ENCODE measurements at regions not wholly inside any gene's neighbourhood (a gene's known extent, or its start where the extent isn't known, plus 50 kb on each side); places are given as distances from the start of the nearest gene placed in this dataset.
"Not testable (repeated sequence)": the region's sequence is repeated elsewhere in the genome, so short reads cannot be mapped to it uniquely, and the experiment has no call there.

DNA sequence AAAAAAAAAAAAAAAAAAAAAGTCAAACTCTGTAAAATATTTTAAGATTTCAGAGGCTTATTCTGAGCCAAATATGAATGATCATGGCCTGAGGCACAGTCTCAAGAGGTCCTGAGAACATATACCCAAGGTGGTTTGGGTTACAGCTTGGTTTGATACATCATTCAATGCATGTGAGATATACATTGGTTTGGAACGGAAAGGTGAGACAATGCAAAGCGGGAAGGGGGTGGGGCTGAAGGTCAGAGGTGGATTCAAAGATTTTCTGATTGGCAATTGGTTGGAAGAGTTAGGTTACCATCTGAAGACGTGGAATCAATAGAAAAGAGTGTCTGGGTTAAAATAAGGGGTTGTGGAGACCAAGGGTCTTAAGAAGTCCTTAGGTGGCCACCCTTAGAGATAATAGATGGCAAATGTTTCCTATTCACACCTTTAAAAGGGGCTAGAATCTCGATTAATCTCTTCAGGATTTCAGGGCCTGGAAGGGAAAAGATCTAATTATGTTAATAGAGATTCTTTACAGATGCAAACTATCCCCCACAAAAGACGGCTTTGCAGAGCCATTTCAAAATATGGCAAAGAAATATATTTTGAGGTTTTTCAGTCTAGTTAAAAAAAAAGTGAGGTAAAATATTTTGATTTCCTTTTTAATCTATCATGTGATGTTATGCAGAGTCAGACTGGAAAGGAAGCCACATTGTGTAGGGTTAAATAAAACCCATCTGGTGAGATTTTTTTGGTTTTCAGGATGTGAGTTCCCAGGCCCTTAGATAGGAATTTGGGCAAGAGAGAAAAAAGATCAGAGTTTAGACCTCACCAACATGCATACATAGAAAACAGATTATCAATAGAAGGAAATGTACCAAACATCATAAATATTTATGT is 173.8 kb upstream of the CNOT2 start:
- no peak for DNase-seq (ENCODE audit: low read depth in 2 of 2)

DNA sequence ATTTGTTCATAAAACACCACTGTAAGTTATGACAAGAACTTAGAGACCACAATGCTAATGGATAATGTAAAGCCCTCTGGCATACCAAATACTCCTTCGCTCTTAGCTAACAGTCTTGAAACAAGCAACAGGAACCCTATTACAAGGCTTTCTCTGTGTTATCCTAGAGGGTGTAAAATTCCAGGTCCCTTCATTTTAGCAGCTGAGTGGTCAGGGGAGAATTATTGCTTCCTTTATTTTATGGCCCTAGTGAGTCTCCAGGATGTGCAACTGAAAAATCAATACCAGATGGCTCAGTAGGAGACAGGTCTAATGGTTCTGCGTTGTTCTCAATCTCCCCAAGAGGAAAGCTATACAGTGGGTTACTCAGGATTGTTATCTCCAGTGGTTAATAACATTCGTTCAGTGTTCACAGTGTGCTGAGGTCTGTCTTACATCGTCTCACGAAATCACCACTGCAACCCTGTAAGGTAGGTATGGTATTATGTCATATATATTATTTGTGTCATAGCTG is 172.7 kb upstream of the CNOT2 start:
- DNase-seq (ENCODE audit: low read depth in 2 of 2): no peak

DNA sequence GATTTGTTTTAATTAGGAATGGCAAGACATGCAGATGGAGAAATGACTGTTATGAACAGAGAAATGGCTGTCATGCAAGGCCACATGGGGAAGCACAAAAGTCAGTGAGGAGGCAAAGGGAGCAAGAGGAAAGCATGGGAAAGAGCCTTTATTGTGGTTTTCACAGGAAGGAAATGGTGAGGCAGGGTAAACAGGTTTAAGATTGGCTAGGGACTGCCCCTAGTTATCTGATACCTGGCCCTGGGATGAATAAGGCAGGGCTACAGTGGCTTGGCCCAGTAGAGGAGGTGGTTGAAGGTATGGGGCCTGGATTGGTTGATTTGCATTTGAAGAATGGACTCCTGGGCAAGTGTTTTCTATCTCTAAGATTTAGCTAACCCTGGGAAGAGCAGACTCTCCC is 168.7 kb upstream of the CNOT2 start:
- DNase-seq (ENCODE audit: low read depth in 2 of 2): no peak

DNA sequence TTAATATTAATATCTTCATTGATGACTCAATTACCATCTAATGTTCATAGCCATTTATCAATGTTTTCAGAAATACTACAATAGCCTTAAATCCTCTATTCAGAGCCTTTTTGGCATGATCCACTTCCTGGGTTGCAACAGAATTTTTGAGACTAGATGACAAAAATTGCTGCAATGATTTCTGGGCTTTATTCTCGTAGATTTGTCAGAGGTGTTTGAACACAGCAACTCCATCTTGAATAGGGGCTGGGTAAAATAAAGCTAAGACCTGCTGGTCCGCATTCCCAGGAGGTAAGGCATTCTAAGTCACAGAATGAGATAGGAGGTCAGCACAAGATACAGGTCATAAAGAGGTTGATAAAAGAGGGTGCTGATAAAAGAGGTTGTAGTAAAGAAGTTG is 165.8 kb upstream of the CNOT2 start:
- no peak for DNase-seq (ENCODE audit: low read depth in 2 of 2)

DNA sequence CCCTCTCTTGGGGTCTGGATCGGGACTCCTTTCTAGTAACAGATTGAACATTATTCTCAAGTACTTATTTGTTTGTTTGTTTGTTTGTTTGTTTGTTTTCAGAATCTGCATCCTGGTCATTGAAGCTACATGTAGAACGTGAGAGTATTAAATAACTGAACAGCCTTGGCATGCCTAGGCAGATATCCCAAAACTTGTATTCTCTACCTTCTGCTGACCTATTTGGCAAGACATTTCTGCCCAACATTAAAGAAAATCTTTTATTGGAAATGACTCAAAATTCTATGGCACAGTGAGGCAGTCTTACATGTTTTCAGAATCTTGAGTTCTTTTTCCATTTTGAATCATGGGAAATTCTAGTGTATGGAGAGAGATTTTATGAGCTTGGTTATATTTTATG is 165.1 kb upstream of the CNOT2 start:
- DNase-seq (ENCODE audit: low read depth in 2 of 2): no peak

DNA sequence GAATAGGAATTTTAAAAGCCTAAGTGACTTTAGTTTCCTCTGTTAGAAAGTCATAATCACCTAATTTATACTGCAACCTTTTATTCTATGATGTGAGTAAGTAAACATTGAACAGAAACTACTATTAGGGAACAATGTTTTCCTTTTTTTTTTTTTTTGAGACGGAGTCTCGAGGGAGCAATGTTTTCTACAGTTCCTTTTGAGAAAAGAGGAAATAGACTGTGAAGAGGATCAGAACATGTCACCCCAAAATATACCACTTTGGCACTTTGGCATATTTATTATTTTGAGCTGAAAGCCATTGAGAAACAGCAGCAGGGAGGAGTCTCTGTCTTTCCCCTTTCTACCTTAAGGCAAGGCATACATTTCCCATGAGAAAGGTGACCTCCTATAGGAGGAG is 162.7 kb upstream of the CNOT2 start:
- DNase-seq (ENCODE audit: low read depth in 2 of 2): no peak

DNA sequence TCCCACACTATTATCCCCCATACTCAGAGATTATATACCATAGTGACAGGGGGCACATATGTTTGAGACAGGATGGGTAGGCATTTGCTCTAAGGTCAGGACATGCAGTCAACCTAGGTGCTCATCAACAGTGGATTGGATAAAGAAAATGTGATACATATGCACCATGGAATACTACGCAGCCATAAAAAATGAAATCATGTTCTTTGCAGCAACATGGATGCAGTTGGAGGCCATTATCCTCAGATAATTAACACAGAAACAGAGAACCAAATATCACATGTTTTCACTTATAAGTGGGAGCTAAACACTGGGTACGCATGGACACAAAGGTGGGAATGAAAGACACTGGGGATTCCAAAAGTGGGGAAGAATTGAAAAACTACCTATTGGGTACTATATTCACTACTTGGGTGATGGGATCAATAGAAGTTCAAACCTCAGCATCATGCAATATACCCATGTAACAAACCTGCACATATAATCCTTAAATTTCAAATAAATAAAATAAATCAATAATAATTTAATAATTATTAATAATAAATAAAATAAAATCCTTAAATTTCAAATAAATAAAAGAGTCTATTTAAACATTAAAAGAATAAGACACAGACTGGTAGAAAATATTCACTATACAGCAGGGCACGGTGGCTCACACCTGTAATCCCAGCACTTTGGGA is 160.1 kb upstream of the CNOT2 start:
- no peak for DNase-seq (ENCODE audit: low read depth in 2 of 2)

DNA sequence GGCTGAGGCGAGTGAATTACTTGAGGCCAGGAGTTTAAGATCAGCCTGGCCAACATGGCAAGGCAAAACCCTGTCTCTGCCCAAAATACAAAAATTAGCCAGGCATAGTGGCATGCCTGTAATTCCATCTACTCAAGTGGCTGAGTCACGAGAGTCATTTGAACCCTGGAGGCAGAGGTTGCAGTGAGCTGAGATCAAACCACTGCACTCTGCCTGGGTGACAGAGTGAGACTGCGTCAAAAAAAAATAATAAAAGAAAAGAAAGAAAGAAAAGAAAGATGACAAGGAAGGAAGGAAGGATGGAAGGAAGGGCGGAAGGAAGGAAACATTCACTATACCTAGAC is 159.6 kb upstream of the CNOT2 start:
- DNase-seq (ENCODE audit: low read depth in 2 of 2): no peak

DNA sequence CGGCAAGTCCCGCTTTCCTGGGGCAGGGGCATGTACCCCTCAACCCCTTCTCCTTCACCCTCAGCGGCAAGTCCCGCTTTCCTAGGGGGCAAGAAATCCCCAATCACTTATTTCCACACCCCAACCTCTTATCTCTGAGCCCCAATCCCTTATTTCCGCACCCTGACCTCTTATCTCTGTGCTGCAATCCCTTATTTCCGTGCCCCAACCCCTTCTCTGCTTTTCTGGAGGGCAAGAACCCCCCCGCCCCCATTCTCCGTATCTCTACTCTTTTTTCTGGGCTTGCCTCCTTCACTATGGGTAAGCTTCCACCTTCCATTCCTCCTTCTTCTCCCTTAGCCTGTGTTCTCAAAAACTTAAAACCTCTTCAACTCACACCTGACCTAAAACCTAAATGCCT is 156.9 kb upstream of the CNOT2 start:
- DNase-seq (ENCODE audit: low read depth in 2 of 2): not testable (repeated sequence)

DNA sequence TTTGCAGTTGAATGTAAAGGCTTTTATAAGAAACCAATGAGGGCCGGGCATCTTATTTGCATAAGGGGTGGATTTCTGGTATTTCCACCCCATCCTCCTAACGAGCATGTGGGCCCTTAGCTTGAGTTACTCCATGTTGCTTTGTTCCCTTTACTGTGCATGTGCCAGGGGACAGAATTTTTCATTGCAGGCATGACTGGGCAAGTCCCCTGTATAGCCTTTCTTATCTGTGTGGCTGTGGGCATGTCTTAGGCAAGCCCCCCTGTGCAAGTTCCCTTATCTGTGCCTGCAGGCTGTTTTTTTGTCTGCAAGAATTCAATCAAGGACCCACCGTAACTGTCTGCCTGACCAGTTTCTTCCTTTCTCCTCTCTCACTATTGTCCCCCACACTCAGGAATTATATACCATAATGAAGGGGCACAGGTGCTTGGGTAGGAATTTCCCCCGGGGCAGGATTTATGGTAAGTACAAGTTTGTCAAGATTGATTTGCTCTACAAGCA is 152.2 kb upstream of the CNOT2 start:
- DNase-seq (ENCODE audit: low read depth in 2 of 2): no peak

DNA sequence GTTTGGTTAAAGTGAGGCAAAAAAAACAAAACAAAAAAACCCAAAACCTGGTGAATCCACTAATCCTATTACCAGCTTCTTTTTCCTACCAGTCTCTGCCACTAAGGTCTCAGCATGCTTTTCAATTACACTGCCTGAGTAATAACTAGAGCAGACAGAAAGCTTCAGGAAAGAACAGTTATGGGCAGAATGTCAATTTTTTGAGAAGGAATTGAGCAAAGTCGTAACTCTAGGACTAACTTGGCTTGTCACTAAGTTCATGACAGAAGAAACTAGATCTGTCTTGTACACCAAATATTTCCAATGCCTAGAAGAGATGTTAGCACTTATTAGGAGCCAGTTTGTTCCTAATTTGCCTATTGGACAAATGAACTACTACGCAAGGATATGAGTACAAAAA is 148.8 kb upstream of the CNOT2 start:
- DNase-seq (ENCODE audit: low read depth in 2 of 2): no peak

DNA sequence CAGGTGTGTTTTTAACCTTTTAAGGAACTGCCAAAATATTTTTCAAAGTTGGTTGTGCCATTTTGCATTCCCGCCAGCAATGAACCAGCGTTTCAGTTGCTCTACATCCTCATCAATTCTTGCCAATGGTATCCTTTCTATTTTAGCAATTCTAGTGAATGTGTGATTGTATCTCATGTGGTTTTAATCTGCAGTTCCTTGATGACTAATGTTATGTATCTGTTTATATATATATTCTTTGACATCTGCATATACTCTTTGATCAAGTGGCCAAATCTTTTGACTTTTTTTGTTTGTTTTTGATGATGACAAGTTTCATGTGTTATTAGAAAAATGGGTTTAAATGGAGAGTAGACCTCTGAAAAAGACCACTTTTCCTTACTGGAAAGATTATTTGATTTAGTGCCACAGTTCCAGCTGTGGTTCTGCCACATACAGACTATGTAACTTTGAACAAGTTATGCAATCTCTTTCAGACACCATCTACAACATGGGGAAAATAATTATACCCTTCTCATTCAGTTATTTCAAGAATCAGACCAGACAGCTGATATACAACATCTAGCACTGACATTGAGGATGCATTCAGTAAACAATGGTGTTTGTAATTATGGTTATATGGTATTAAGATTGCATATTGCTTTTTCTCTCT is 146.3 kb upstream of the CNOT2 start:
- DNase-seq (ENCODE audit: low read depth in 2 of 2): no peak

DNA sequence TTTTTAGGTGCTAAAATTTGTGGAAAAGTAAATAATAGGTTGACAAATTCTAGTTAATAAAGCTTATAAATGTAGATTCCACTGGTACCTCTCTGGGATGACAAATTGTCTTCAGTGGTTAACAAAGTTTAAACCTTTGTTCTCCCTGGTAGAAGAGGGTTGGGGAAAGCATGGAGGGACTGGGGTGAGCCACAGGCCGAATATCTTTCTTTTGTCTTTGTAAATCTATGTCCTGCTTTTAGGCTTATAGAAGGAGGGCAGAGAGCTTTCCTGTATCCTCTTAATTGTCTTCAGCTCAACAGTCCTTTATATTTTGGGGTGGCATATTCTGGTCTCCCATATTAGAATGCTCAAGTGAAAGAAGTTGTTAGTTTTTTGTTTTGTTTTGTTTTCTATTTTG is 142.2 kb upstream of the CNOT2 start:
- no peak for DNase-seq (ENCODE audit: low read depth in 2 of 2)

DNA sequence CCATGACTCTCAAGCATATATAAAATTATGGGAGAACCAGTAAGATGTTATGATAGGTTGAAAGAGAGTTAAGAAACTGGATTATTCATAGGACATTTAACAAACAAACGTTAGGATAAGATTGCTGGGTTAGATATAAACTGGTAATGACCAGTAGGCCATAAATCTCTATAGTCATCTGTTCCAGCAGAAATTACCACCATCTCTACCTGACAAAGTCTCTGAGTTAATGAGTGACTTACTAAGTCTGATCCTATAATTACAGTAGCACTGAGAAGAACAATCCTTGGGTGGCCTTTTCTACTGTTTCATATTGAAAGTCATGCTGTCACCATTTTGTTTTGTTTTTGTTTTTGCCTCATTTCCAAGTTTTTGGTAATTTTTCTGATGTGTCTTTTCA is 136.9 kb upstream of the CNOT2 start:
- no peak for DNase-seq (ENCODE audit: low read depth in 2 of 2)

DNA sequence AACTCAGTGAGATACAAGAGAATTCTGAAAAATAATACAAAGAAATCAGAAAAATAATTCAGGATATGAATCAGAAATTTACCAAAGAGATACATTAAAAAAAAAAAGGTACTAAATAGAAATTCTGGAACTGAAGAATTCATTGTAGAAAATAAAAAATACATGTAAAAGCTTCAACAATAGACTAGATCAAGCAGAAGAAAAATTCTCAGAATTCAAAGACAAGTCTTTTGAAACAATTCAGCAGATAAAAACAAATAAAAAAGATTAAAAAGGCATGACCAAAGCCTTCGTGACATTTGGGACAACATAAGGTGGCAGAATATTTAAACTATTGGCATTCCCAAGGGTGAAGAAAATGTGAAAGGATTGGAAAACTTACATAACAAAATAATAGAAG is 133.1 kb upstream of the CNOT2 start:
- DNase-seq (ENCODE audit: low read depth in 2 of 2): no peak

DNA sequence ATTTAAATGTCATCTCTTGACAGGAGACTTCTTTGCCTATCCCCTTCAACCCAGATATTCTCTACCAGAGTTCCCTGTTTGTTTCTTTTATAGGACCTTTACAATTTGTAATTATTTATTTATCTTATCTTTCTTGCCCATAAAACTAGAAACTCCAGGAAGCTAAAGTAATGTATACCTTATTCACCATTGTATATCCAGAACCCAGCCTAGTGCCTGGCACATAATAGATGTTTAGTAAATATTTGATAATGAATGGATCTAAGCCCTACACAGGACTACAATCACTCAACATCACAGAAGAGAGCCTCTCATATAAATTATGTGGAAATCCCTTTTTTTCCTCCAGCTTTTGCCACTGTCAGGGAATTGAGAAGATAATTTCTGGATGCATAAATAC is 125.6 kb upstream of the CNOT2 start:
- no peak for DNase-seq (ENCODE audit: low read depth in 2 of 2)

DNA sequence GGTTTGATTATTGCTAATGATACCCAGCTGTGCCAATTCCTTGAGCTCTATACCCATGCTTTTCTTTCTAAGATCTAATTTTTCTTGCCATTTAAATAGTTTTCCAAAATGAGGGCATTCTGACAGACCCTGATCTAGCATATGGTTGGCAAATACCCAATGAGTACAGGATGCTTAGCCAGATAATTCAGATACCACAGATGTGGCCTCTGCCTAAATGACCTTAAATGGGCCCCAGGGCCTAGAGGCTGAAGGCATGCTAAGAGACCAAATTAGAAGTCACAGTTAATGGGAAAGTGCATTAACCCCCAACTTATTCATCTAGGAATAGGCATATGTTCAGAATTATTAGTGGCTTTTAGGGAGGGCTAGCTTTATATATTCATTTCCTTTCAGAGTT is 122.3 kb upstream of the CNOT2 start:
- no peak for DNase-seq (ENCODE audit: low read depth in 2 of 2)

DNA sequence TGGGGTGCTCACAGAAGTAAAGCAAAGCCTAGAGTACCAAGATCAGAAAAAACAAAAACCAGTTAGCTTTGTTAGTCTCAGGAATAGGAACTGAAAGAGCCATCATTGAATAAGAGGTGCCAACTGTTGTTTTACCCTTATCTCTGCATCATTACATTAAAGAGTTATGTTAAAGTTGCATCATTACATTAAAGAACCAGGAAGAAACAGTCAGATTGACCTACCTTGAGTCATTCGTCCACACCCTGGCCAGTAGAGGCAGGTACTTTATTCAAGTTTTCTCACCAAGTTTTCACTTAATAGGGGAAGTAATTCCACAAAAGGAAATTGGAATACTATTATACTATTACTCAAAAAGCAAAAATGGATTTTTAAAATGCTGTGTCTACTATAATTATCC is 121.7 kb upstream of the CNOT2 start:
- no peak for DNase-seq (ENCODE audit: low read depth in 2 of 2)

DNA sequence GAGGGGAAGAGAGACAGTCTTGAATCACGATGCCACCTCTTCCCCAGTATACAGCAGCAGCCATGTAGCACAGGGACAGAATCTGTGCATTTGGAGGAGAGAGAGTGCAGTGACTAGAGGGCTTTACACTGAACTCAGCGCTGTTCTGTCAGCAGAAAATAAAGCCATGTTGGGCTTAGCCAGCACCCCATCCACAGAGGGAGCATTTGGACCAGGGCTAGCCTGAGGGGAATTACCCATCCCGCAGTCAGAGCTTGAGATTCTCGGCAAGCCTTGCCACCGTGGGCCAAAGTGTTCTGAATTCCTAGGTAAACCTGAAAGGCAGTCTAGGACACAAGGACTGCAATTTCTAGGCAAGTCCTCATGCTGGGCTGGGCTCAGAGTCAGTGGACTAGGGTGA is 120.4 kb upstream of the CNOT2 start:
- DNase-seq (ENCODE audit: low read depth in 2 of 2): no peak

DNA sequence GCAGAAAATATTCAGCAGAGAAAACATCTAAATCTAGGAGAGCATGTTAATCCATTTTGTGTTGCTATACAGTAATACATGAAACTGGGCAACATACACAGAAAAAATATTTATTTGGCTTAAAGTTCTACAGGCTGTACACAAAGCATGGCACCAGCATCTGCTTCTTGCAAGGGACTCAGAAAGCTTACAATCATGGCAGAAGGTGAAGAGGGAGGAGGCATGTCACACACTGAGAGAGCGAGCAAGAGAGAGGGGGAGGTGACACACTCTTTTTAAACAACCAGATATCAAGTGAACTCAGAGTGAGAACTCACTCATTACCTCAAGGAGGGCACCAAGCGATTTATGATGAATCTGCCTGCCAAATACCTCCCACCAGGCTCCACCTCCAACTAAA is 94.2 kb upstream of the CNOT2 start:
- no peak for DNase-seq (ENCODE audit: low read depth in 2 of 2)

DNA sequence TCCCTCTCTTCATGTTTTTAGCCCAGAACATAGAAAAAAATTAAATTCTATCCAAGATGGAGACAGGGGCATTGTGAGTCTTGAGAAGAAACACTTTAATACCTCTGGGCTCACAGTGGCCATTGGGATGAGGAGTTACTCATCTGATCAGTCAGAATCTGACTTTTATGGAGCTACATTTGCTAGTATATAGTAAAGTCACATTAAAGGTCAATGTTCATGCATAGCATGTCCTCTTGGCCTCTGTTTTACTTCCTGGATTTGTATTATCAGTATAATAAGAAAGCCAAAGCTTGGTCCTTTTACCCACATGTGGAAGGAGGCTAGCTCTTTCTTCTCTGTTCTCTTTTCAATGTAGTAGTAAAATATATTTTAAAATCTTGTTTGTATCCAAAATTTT is 93.6 kb upstream of the CNOT2 start:
- DNase-seq (ENCODE audit: low read depth in 2 of 2): no peak

DNA sequence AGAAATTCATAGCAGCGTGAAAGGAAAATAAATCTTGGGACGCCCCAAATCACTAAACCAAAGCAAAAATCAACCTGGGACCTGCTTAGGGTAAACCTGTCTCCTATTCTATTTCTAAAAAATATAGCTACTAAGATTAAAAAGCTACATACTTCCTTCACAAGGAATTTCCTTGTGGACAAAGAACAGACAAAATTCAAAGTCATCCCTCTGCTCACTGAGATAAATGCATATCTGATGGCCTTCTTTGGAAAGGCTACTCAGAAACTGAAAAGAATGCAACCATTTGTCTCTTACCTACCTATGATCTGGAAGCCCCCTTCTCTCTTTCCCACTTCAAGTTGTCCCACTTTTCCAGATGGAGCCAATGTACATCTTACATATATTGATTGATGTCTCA is 93.0 kb upstream of the CNOT2 start:
- no peak for DNase-seq (ENCODE audit: low read depth in 2 of 2)

DNA sequence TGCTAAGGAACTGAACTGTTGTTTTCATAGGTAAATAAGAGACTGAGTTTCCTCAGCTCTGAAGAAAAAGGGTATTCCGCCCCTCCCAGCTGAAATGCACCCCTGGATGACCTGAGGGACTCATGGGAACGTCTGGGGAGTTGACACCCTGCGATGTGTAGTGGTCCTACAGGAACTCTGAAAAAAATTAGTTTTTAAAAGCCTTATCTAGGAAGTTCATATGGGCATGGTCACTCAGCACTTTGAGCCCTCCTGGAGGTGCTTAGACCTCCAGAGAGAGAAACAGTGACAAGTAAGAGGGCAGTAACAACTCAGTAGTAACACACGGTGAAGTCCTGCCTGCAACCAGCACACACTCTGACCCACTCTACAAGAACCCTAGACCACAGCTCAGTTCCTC is 91.2 kb upstream of the CNOT2 start:
- DNase-seq (ENCODE audit: low read depth in 2 of 2): no peak
